Mesothelial cell of epicardium (in vitro differentiated cells): ENCODE measurements at regions not wholly inside any gene's neighbourhood (a gene's known extent, or its start where the extent isn't known, plus 50 kb on each side); places are given as distances from the start of the nearest gene placed in this dataset.
A peak's percentile ranks its signal among the peaks of the same experiment; 100 is the strongest.

ENCODE experiments used
- DNase-seq, 2 experiments: peaks; one replicate each; pipeline ENCODE4 v3.0.0; 2021; ENCODE audit warnings: low spot score in 2 of 2; ENCODE audit not compliant: unreplicated experiment in 2 of 2
- H3K27ac Mint-ChIP-seq: 2 replicates; pipeline ENCODE4 v1.8.0; 2021; ENCODE audit warnings: mixed read lengths
- H3K27me3 Mint-ChIP-seq: 2 replicates; pipeline ENCODE4 v1.8.0; 2021; ENCODE audit warnings: low read depth, mixed read lengths
- H3K36me3 Mint-ChIP-seq: 2 replicates; pipeline ENCODE4 v1.8.0; 2021; ENCODE audit warnings: mixed read lengths
- H3K4me1 Mint-ChIP-seq: 2 replicates; pipeline ENCODE4 v1.8.0; 2021; ENCODE audit warnings: mixed read lengths
- H3K4me3 Mint-ChIP-seq: 2 replicates; pipeline ENCODE4 v1.8.0; 2021; ENCODE audit warnings: mild to moderate bottlenecking, moderate library complexity, mixed read lengths
- H3K9me3 Mint-ChIP-seq: 2 replicates; pipeline ENCODE4 v1.8.0; 2021; ENCODE audit warnings: mixed read lengths
- CTCF ChIP-seq: fragments of 200-600 bp; sonication (generic); IDR thresholded peaks from one replicate; pipeline ENCODE4 v1.5.0; 2021; ENCODE audit warnings: antibody characterized with exemption; ENCODE audit not compliant: unreplicated experiment

DNA sequence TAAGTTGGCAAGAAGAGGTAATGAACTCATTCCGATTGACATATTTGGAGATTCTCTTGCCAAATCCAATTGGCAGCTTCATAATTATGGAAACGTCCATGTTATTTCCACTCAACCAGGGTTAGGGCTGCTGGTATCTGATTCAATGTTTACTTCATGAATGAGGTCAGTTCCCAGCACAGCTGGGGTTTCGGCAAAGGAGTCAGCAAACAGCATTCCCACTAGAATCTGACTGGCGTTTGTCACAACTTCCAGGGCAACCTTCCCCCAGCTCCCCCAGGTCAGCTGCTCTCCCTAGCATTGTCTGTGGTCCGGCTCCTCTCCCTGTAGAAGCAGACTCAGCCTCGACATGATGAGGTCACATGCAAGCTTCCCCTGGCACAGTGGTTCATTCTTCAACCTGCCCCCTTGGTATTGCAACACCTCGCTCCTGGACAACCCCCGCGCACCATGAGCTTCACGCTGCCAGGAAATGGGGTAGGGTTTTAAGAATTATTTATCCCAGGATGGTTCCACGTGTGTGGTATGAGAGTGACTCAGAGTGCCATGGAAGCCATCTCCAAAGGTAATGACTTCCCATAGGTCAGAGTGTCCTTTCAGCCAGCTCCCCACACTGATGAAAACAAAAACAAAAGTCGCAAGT, 100.7 kb upstream of the SLC25A33 start:
- Mint-ChIP-seq H3K4me1 (peaks cover 48% of the 10 kb centered on the region), H3K9me3 (no peaks in the 10 kb centered on the region), H3K27ac (no peak overlapping the region), H3K36me3 (no peaks in the 10 kb centered on the region), H3K27me3 (no peaks in the 10 kb centered on the region), H3K4me3 (no peak overlapping the region)
- TF ChIP-seq CTCF, result no peak
- DNase-seq, result no peak

DNA sequence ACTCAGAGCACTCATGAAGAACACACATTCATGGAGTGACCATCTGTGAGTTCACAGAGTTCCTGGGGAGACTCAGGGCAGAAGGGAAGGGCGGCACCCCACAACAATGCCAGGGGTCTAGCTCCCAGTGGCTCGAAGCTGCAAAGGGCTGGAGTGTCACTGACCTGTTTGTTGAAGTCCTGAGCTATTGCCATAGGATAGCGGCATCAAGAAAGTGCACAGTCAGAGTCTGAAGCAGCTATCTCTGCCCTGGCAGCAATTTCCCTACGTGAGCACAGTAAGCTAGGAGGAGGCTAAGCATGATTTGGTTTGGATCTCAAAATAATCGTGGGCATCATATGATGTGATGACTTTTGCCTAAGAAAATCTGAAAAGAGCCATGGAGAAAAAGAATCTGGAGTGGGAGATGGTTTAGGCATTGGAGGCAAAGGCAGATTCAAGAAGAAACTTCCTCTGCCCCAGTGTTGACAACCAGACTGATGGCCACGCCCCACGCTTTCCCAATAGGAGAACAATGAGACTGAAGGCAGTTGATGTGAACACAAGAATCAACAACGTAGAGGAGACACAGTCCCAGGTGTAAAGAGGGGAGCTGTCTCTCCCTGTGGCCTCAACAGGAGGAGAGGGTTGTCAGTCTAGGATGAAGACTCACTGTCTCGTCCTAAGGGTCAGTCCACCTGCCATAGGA, 100.0 kb upstream of the SLC25A33 start:
- Mint-ChIP-seq H3K27me3 (no peaks in the 10 kb centered on the region), H3K27ac (no peak overlapping the region), H3K4me1 (peaks cover 54% of the 10 kb centered on the region), H3K36me3 (no peaks in the 10 kb centered on the region), H3K4me3 (no peak overlapping the region), H3K9me3 (no peaks in the 10 kb centered on the region)
- no peak for DNase-seq
- no peak for TF ChIP-seq CTCF

DNA sequence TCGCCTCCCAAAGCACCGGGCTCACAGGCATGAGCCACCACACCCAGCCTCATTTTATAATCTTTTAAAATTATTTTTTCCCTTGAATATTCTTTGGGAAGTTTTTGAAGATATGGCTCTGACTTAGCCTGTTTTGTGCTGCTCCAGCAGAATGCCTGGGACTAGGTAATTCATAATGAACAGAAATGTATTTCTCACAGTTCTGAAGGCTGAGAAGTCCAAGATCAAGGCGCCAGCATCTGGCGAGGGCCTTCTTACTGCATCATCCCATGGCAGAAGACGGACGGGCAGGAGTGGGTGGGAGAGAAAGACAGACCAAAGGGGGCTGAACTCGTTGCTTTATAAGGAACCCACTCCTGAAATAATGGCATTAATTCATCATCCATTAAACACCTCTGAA, 99.0 kb upstream of the SLC25A33 start:
- H3K9me3 Mint-ChIP-seq, result no peaks in the 10 kb centered on the region
- no peak overlapping the region for H3K27ac Mint-ChIP-seq
- no peak overlapping the region for H3K4me3 Mint-ChIP-seq
- no peaks in the 10 kb centered on the region for H3K27me3 Mint-ChIP-seq
- no peak for TF ChIP-seq CTCF
- DNase-seq, result no peak
- H3K4me1 Mint-ChIP-seq, result peaks cover 54% of the 10 kb centered on the region
- H3K36me3 Mint-ChIP-seq, result no peaks in the 10 kb centered on the region

DNA sequence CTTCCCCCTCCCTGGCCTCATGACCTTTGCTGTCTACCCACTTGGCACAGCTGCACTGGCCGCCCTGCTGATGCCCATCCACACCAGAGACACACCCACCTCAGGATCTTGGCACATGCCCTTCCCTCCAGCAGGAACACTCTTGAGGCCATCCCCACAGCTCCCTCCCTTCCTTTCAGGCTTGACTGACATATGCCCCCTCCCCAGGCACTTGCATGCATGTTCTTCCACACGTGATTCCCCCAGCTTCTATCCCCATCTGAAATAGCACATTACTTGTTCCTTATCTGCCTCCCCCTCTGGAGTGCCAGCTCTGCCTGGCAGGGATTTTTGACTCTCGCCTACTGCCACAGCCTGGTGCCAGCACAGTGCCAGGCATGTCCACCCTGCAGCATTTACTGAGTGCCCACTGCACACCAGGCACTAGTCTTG, 98.5 kb upstream of the SLC25A33 start:
- Mint-ChIP-seq H3K36me3 (no peaks in the 10 kb centered on the region), H3K4me3 (no peak overlapping the region), H3K9me3 (no peaks in the 10 kb centered on the region), H3K4me1 (peaks cover 50% of the 10 kb centered on the region), H3K27ac (peak overlapping the region; percentile 100), H3K27me3 (no peaks in the 10 kb centered on the region)
- no peak for DNase-seq
- no peak for TF ChIP-seq CTCF

DNA sequence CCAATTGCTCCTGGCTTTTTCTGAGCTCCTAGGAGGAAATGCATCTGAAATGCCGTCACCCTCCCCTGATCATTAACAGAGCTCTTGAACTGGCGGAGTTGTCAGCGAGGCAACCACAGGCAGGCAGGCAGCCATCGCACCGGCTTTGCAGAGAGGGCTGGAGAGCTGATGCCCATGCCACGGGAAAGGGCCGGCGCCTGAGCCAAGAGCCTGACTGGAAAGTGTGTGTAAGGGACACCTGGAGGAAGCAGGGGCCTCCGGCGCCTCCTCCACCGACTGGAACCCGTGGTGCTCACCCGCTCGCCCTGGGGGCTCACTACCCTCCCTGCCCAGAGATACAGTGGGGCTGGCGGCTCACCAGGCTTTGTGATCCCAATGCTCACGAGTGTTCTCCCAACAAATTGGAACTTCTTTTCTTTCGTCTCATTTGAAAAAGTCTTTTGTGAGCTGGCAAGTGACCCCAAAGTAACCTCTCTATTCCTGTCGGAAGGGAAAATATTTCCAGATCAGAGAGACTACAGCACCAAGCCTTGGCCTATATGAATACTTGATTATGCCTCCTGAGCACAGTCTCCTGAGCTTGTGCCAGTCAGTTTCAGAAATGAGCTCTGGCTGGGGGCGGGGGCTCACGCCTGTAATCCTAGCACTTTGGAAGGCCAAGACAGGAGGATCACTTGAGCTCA, 97.7 kb upstream of the SLC25A33 start:
- H3K27ac Mint-ChIP-seq, result peak overlapping the region; percentile 100
- no peak for DNase-seq
- no peaks in the 10 kb centered on the region for H3K9me3 Mint-ChIP-seq
- H3K27me3 Mint-ChIP-seq, result no peaks in the 10 kb centered on the region
- H3K4me1 Mint-ChIP-seq, result peaks cover 43% of the 10 kb centered on the region
- H3K4me3 Mint-ChIP-seq, result no peak overlapping the region
- no peak for TF ChIP-seq CTCF
- no peaks in the 10 kb centered on the region for H3K36me3 Mint-ChIP-seq
